GM12874 (cell line): ENCODE measurements at regions not wholly inside any gene's neighbourhood (a gene's known extent, or its start where the extent isn't known, plus 50 kb on each side); places are given as distances from the start of the nearest gene placed in this dataset.
A peak's percentile ranks its signal among the peaks of the same experiment; 100 is the strongest.

Experiments used
- CTCF ChIP-seq: IDR thresholded peaks from 2 replicates; pipeline ENCODE4 v1.5.1; 2011; ENCODE audit warnings: low read depth, mild to moderate bottlenecking, control low read depth, low read length, moderate library complexity; ENCODE audit not compliant: insufficient read depth

- TF ChIP-seq CTCF, result no peak
These were observed 58.1 kb upstream of the LBX1 start for GRCh38 chr10:101287183-101287996.

GRCh38 chr10:101287997-101288635 lies 58.9 kb upstream of the LBX1 start:
- TF ChIP-seq CTCF, result 0 out of 2 replicates have a peak, but pooled peaks have one; percentile 13

GRCh38 chr10:101289541-101289940 lies 60.3 kb upstream of the LBX1 start:
- TF ChIP-seq CTCF, result no peak

GRCh38 chr10:101290431-101290830 lies 61.2 kb upstream of the LBX1 start:
- TF ChIP-seq CTCF, result no peak

- TF ChIP-seq CTCF, result no peak
These were observed 61.6 kb upstream of the LBX1 start for GRCh38 chr10:101290881-101291280.

- peak; percentile 71 for TF ChIP-seq CTCF
These were observed 62.3 kb upstream of the LBX1 start for GRCh38 chr10:101291331-101292193.
